ENCODE measurements at regions not wholly inside any gene's neighbourhood (a gene's known extent, or its start where the extent isn't known, plus 50 kb on each side); places are given as distances from the start of the nearest gene placed in this dataset.

GRCh38 chr5:8418049-8418426, 549.1 kb downstream of the MTRR start:
- Mint-ChIP-seq H3K36me3 (ENCODE audit: low read depth) (no peaks in the 10 kb centered on the region), H3K27me3 (no peaks in the 10 kb centered on the region), H3K4me1 (no peaks in the 10 kb centered on the region), H3K27ac (no peak overlapping the region), H3K4me3 (no peak overlapping the region)
- no peaks in the 10 kb centered on the region for H3K9me3 ChIP-seq (ENCODE audit: control insufficient read depth, low read length, poor library complexity, severe bottlenecking)
- DNase-seq, result no peak
- no peak for ATAC-seq

GRCh38 chr5:8429778-8430758, 561.1 kb downstream of the MTRR start:
- Mint-ChIP-seq H3K27me3 (no peaks in the 10 kb centered on the region), H3K4me3 (no peak overlapping the region), H3K36me3 (ENCODE audit: low read depth) (no peaks in the 10 kb centered on the region), H3K27ac (no peak overlapping the region), H3K4me1 (no peaks in the 10 kb centered on the region)
- DNase-seq (no peak), ATAC-seq (no peak)
- H3K9me3 ChIP-seq (ENCODE audit: control insufficient read depth, low read length, poor library complexity, severe bottlenecking), result no peaks in the 10 kb centered on the region

GRCh38 chr5:8434501-8434900, 565.6 kb downstream of the MTRR start:
- H3K27me3 Mint-ChIP-seq, result no peaks in the 10 kb centered on the region
- H3K36me3 Mint-ChIP-seq (ENCODE audit: low read depth), result no peaks in the 10 kb centered on the region
- no peak for ATAC-seq
- H3K9me3 ChIP-seq (ENCODE audit: control insufficient read depth, low read length, poor library complexity, severe bottlenecking), result no peaks in the 10 kb centered on the region
- H3K4me3 Mint-ChIP-seq, result no peak overlapping the region
- no peak overlapping the region for H3K27ac Mint-ChIP-seq
- DNase-seq, result no peak
- no peaks in the 10 kb centered on the region for H3K4me1 Mint-ChIP-seq

- no peak for DNase-seq
- ATAC-seq, result no peak
- no peak overlapping the region for H3K27ac Mint-ChIP-seq
- no peaks in the 10 kb centered on the region for H3K4me1 Mint-ChIP-seq
- no peaks in the 10 kb centered on the region for H3K36me3 Mint-ChIP-seq (ENCODE audit: low read depth)
- H3K9me3 ChIP-seq (ENCODE audit: control insufficient read depth, low read length, poor library complexity, severe bottlenecking), result no peaks in the 10 kb centered on the region
- H3K27me3 Mint-ChIP-seq, result no peaks in the 10 kb centered on the region
- no peak overlapping the region for H3K4me3 Mint-ChIP-seq
These were observed 568.0 kb downstream of the MTRR start for GRCh38 chr5:8436924-8437323.

GRCh38 chr5:8445139-8445538, 576.2 kb downstream of the MTRR start:
- Mint-ChIP-seq H3K4me1 (no peaks in the 10 kb centered on the region), H3K27me3 (no peaks in the 10 kb centered on the region), H3K27ac (no peak overlapping the region), H3K4me3 (no peak overlapping the region), H3K36me3 (ENCODE audit: low read depth) (peaks cover 2% of the 10 kb centered on the region)
- DNase-seq, result no peak
- no peak for ATAC-seq
- no peaks in the 10 kb centered on the region for H3K9me3 ChIP-seq (ENCODE audit: control insufficient read depth, low read length, poor library complexity, severe bottlenecking)

GRCh38 chr5:8446179-8446578, 577.2 kb downstream of the MTRR start:
- Mint-ChIP-seq H3K27me3 (no peaks in the 10 kb centered on the region), H3K36me3 (ENCODE audit: low read depth) (peaks cover 2% of the 10 kb centered on the region), H3K4me1 (no peaks in the 10 kb centered on the region), H3K4me3 (no peak overlapping the region), H3K27ac (no peak overlapping the region)
- DNase-seq (no peak), ATAC-seq (no peak)
- H3K9me3 ChIP-seq (ENCODE audit: control insufficient read depth, low read length, poor library complexity, severe bottlenecking), result no peaks in the 10 kb centered on the region

- H3K27me3 Mint-ChIP-seq, result no peaks in the 10 kb centered on the region
- no peaks in the 10 kb centered on the region for H3K9me3 ChIP-seq (ENCODE audit: control insufficient read depth, low read length, poor library complexity, severe bottlenecking)
- no peaks in the 10 kb centered on the region for H3K36me3 Mint-ChIP-seq (ENCODE audit: low read depth)
- peak overlapping the region; percentile 72 for H3K27ac Mint-ChIP-seq
- no peak for DNase-seq
- H3K4me3 Mint-ChIP-seq, result peak overlapping the region; percentile 92
- ATAC-seq, result no peak
- peaks cover 6% of the 10 kb centered on the region for H3K4me1 Mint-ChIP-seq
These were observed 587.9 kb downstream of the MTRR start for GRCh38 chr5:8456846-8457186.

GRCh38 chr5:8457187-8458037, 588.5 kb downstream of the MTRR start:
- ATAC-seq (peak; percentile 97), DNase-seq (peak; percentile 77 to 80 (median 80))
- Mint-ChIP-seq H3K27ac (peak overlapping the region; percentile 72), H3K36me3 (ENCODE audit: low read depth) (peaks cover 2% of the 10 kb centered on the region), H3K4me1 (peaks cover 6% of the 10 kb centered on the region), H3K27me3 (no peaks in the 10 kb centered on the region), H3K4me3 (peak overlapping the region; percentile 92)
- H3K9me3 ChIP-seq (ENCODE audit: control insufficient read depth, low read length, poor library complexity, severe bottlenecking), result no peaks in the 10 kb centered on the region

- H3K4me3 Mint-ChIP-seq, result peak overlapping the region; percentile 92
- peak; percentile 13 for ATAC-seq
- no peak overlapping the region for H3K27ac Mint-ChIP-seq
- peaks cover 6% of the 10 kb centered on the region for H3K4me1 Mint-ChIP-seq
- no peaks in the 10 kb centered on the region for H3K27me3 Mint-ChIP-seq
- DNase-seq, result peak in 1 of 3 donors; percentile 24
- H3K9me3 ChIP-seq (ENCODE audit: control insufficient read depth, low read length, poor library complexity, severe bottlenecking), result no peaks in the 10 kb centered on the region
- H3K36me3 Mint-ChIP-seq (ENCODE audit: low read depth), result peaks cover 2% of the 10 kb centered on the region
These were observed 589.1 kb downstream of the MTRR start for GRCh38 chr5:8458038-8458383.

GRCh38 chr5:8461543-8461942, 592.6 kb downstream of the MTRR start:
- Mint-ChIP-seq H3K4me1 (peaks cover 6% of the 10 kb centered on the region), H3K27me3 (no peaks in the 10 kb centered on the region), H3K36me3 (ENCODE audit: low read depth) (peaks cover 2% of the 10 kb centered on the region), H3K4me3 (no peak overlapping the region), H3K27ac (no peak overlapping the region)
- H3K9me3 ChIP-seq (ENCODE audit: control insufficient read depth, low read length, poor library complexity, severe bottlenecking), result no peaks in the 10 kb centered on the region
- no peak for ATAC-seq
- no peak for DNase-seq

- peaks cover 2% of the 10 kb centered on the region for H3K36me3 Mint-ChIP-seq (ENCODE audit: low read depth)
- H3K27me3 Mint-ChIP-seq, result no peaks in the 10 kb centered on the region
- H3K27ac Mint-ChIP-seq, result no peak overlapping the region
- H3K4me3 Mint-ChIP-seq, result no peak overlapping the region
- DNase-seq, result no peak
- peaks cover 2% of the 10 kb centered on the region for H3K4me1 Mint-ChIP-seq
- no peaks in the 10 kb centered on the region for H3K9me3 ChIP-seq (ENCODE audit: control insufficient read depth, low read length, poor library complexity, severe bottlenecking)
- no peak for ATAC-seq
These were observed 593.6 kb downstream of the MTRR start for GRCh38 chr5:8462565-8462964.

- H3K36me3 Mint-ChIP-seq (ENCODE audit: low read depth), result no peaks in the 10 kb centered on the region
- H3K27ac Mint-ChIP-seq, result no peak overlapping the region
- ATAC-seq, result no peak
- no peaks in the 10 kb centered on the region for H3K27me3 Mint-ChIP-seq
- H3K4me1 Mint-ChIP-seq, result no peaks in the 10 kb centered on the region
- no peaks in the 10 kb centered on the region for H3K9me3 ChIP-seq (ENCODE audit: control insufficient read depth, low read length, poor library complexity, severe bottlenecking)
- H3K4me3 Mint-ChIP-seq, result no peak overlapping the region
- no peak for DNase-seq
These were observed 601.5 kb downstream of the MTRR start for GRCh38 chr5:8470489-8470888.

- Mint-ChIP-seq H3K27me3 (no peaks in the 10 kb centered on the region), H3K4me3 (no peak overlapping the region), H3K4me1 (no peaks in the 10 kb centered on the region), H3K36me3 (ENCODE audit: low read depth) (no peaks in the 10 kb centered on the region), H3K27ac (no peak overlapping the region)
- DNase-seq (no peak), ATAC-seq (no peak)
- H3K9me3 ChIP-seq (ENCODE audit: control insufficient read depth, low read length, poor library complexity, severe bottlenecking), result no peaks in the 10 kb centered on the region
These were observed 602.6 kb downstream of the MTRR start for GRCh38 chr5:8471581-8471980.
